Endothelial cell of umbilical vein (primary cell): ENCODE measurements at regions not wholly inside any gene's neighbourhood (a gene's known extent, or its start where the extent isn't known, plus 50 kb on each side); places are given as distances from the start of the nearest gene placed in this dataset.

Experiments used
- BruUV-seq: library from RNA; stranded (reverse); fragments of 400-500 nt; replicated peaks from 2 replicates; lab custom pipeline; 2021; lab: Mats Ljungman, UMichigan
- CTCF ChIA-PET: fragments of 300-600, 350-600 bp; sonication (Branson Sonifier 250); formaldehyde crosslinking; loops from one replicate; lab custom pipeline; 2021; ENCODE audit warnings: antibody characterized with exemption, inconsistent platforms; lab: Charles Lee
- POLR2A ChIA-PET: fragments of 300-600, 350-600 bp; sonication (Branson Sonifier 250); formaldehyde crosslinking; loops from one replicate; lab custom pipeline; 2021; ENCODE audit warnings: antibody characterized with exemption, inconsistent platforms; lab: Charles Lee
- DNase-seq: peaks from one replicate; pipeline ENCODE4 v3.0.0-alpha.2; 2011; ENCODE audit warnings: low read depth, low spot score
- FAIRE-seq: peaks from 2 replicates; lab custom pipeline; 2011; peaks lifted over from hg19 to GRCh38; lab: Jason Lieb, UNC
- H2AFZ ChIP-seq: 2 replicates; pipeline ENCODE4 v1.6.0; 2012; ENCODE audit warnings: low read depth, low read length, control low read depth, inconsistent platforms
- H3K27ac ChIP-seq: 2 replicates; pipeline ENCODE4 v1.5.1; 2011; ENCODE audit warnings: low read depth, mild to moderate bottlenecking, control low read depth, low read length, moderate library complexity; ENCODE audit not compliant: insufficient read depth
- H3K27me3 ChIP-seq, 2 experiments: 2 replicates each; pipeline versions ENCODE4 v1.6.0 to v1.6.1; 2011; ENCODE audit warnings: low read length in 2 of 2, mixed read lengths in 1 of 2; ENCODE audit not compliant: control insufficient read depth in 2 of 2, insufficient read depth in 2 of 2
- H3K36me3 ChIP-seq, 2 experiments: 2 replicates in 1 of 2; 3 replicates in 1 of 2; pipeline ENCODE4 v1.5.1; 2011; ENCODE audit warnings: low read length in 2 of 2, mild to moderate bottlenecking in 1 of 2, moderate library complexity in 1 of 2; ENCODE audit not compliant: control insufficient read depth in 2 of 2, insufficient read depth in 2 of 2; ENCODE audit errors: extremely low read depth in 1 of 2
- H3K4me1 ChIP-seq: 3 replicates; pipeline ENCODE4 v1.5.1; 2011; ENCODE audit warnings: mild to moderate bottlenecking, low read length; ENCODE audit not compliant: control insufficient read depth, insufficient read depth; ENCODE audit errors: extremely low read depth
- H3K4me2 ChIP-seq: 2 replicates; pipeline ENCODE4 v1.6.1; 2011; ENCODE audit warnings: low read length, control low read depth, mixed read lengths; ENCODE audit not compliant: insufficient read depth
- H3K4me3 ChIP-seq, 3 experiments: fragments of 200-600 bp in 1 of 3; sonication (generic), shearing (Covaris generic) in 1 of 3; replicated peaks in 1 of 3; 2 replicates each; pipeline ENCODE4 v1.5.1; 2011 to 2016; ENCODE audit warnings: control low read depth in 3 of 3, low read length in 3 of 3, mild to moderate bottlenecking in 2 of 3, inconsistent platforms in 1 of 3, low read depth in 1 of 3, moderate library complexity in 1 of 3; ENCODE audit not compliant: insufficient read depth in 1 of 3
- H3K79me2 ChIP-seq: 2 replicates; pipeline ENCODE4 v1.6.0; 2012; ENCODE audit warnings: low read length, inconsistent platforms; ENCODE audit not compliant: control insufficient read depth, insufficient read depth
- H3K9ac ChIP-seq: replicated peaks from 2 replicates; pipeline ENCODE3; 2011; ENCODE audit warnings: low read length, control low read depth; ENCODE audit not compliant: insufficient read depth; ENCODE audit errors: extremely low read depth
- H3K9me1 ChIP-seq: replicated peaks from 3 replicates; pipeline ENCODE4 v1.6.0; 2011; ENCODE audit warnings: mild to moderate bottlenecking, low read length; ENCODE audit not compliant: control insufficient read depth, insufficient read depth; ENCODE audit errors: extremely low read depth
- H3K9me3 ChIP-seq: replicated peaks from 2 replicates; pipeline ENCODE4 v1.5.1; 2012; ENCODE audit warnings: low read length, inconsistent platforms; ENCODE audit not compliant: control insufficient read depth, insufficient read depth
- H4K20me1 ChIP-seq: replicated peaks from 2 replicates; pipeline ENCODE3; 2011; ENCODE audit warnings: mild to moderate bottlenecking, low read length; ENCODE audit not compliant: control insufficient read depth, insufficient read depth; ENCODE audit errors: extremely low read depth
- CTCF ChIP-seq, 2 donors: IDR thresholded peaks; 1 replicate in 1 of 2; 2 replicates in 1 of 2; pipeline ENCODE4 v1.5.1; 2011; ENCODE audit warnings: low read length in 2 of 2, mild to moderate bottlenecking in 2 of 2, moderate library complexity in 2 of 2, control low read depth in 1 of 2, inconsistent platforms in 1 of 2, low read depth in 1 of 2; ENCODE audit not compliant: insufficient read depth in 1 of 2; ENCODE audit errors: extremely low read depth in 1 of 2
- EZH2 ChIP-seq: IDR thresholded peaks from 2 replicates; pipeline ENCODE4 v1.6.1; 2012; ENCODE audit warnings: borderline replicate concordance, low read depth, mild to moderate bottlenecking, moderate library complexity, low read length, inconsistent platforms; ENCODE audit not compliant: severe bottlenecking
- FOS ChIP-seq: IDR thresholded peaks from 2 replicates; pipeline ENCODE4 v1.6.1; 2011; ENCODE audit warnings: mild to moderate bottlenecking, low read length, moderate library complexity, borderline replicate concordance; ENCODE audit not compliant: insufficient read depth
- GATA2 ChIP-seq: IDR thresholded peaks from 2 replicates; pipeline ENCODE4 v1.7.0; 2011; ENCODE audit warnings: low read depth, mild to moderate bottlenecking, moderate library complexity, mixed read lengths, low read length; ENCODE audit not compliant: insufficient read length, insufficient read depth
- JUN ChIP-seq: IDR thresholded peaks from 2 replicates; pipeline ENCODE4 v1.6.1; 2011; ENCODE audit warnings: borderline replicate concordance, low read depth; ENCODE audit not compliant: insufficient read length, insufficient read depth
- MAX ChIP-seq: IDR thresholded peaks from 2 replicates; pipeline ENCODE4 v1.6.1; 2011; ENCODE audit not compliant: insufficient read depth, insufficient read length
- MYC ChIP-seq: IDR thresholded peaks from one replicate; pipeline ENCODE4 v1.6.1; 2011; ENCODE audit warnings: mild to moderate bottlenecking, low read depth, low read length
- POLR2A ChIP-seq: IDR thresholded peaks from 2 replicates; pipeline ENCODE4 v1.6.1; 2012; ENCODE audit warnings: low read depth, mild to moderate bottlenecking, control low read depth, low read length
- POLR2AphosphoS5 ChIP-seq: IDR thresholded peaks from 2 replicates; pipeline ENCODE4 v1.6.1; 2012; ENCODE audit warnings: low read depth, mild to moderate bottlenecking, control low read depth, low read length, moderate library complexity; ENCODE audit not compliant: insufficient read depth
- dilution Hi-C: fragments of 300-500 bp; cut with MboI; formaldehyde crosslinking; loops from one replicate; pipeline ENCODE4 v1.15.0; 2019; ENCODE audit warnings: low sequenced_read_pairs; ENCODE audit not compliant: extremely low pct_ligation_motif_present
- intact Hi-C: fragments of 100-400 bp; cut with micrococcal nuclease; formaldehyde crosslinking; loops from one replicate; pipeline ENCODE4 v1.10.0; 2022

- Histone ChIP-seq H3K4me3 (no peak overlapping the region), H3K27ac (no peak overlapping the region), H3K36me3 (no peaks in the 10 kb centered on the region), H3K9ac (no peak overlapping the region), H3K27me3 (no peaks in the 10 kb centered on the region), H4K20me1 (no peaks in the 10 kb centered on the region), H2AFZ (no peak overlapping the region), H3K4me2 (no peak overlapping the region), H3K4me1 (no peaks in the 10 kb centered on the region), H3K9me3 (no peaks in the 10 kb centered on the region), H3K9me1 (no peaks in the 10 kb centered on the region), H3K79me2 (no peaks in the 10 kb centered on the region)
- CTCF ChIA-PET, result no interaction called here
- no peak for TF ChIP-seq GATA2
- no peak for TF ChIP-seq JUN
- no peak for TF ChIP-seq FOS
- TF ChIP-seq POLR2A, result no peak
- no peak for TF ChIP-seq MAX
- TF ChIP-seq EZH2, result no peak
- no peak for TF ChIP-seq MYC
- no peak for TF ChIP-seq POLR2AphosphoS5
- TF ChIP-seq CTCF (IDR thresholded peaks at IDR 0.05; ENCODE audit: extremely low read depth in 1 of 2, insufficient read depth in 1 of 2, low read depth in 1 of 2, low read length in 2 of 2), result no peak
- FAIRE-seq (no peak), DNase-seq (no peak)
- intact Hi-C loops, result no loop called here
- no TSS peak for BruUV-seq
- dilution Hi-C loops, result no loop called here
- POLR2A ChIA-PET, result interaction anchor here (0.6 kb wide), 1 partner anchor 97 kb away, joined by 4 read pairs; no protein-coding TSS in a partner anchor
Measured at GRCh38 chr1:87712261-87713010, 383.8 kb downstream of the LMO4 start.
